Trophoblast cell (in vitro differentiated cells and primary cell): ENCODE measurements at regions not wholly inside any gene's neighbourhood (a gene's known extent, or its start where the extent isn't known, plus 50 kb on each side); places are given as distances from the start of the nearest gene placed in this dataset.

Experiments used
- DNase-seq, 2 donors: peaks; one replicate each; pipeline ENCODE4 v3.0.0-alpha.2; 2016
- H2AFZ ChIP-seq: 2 replicates; pipeline ENCODE4 v1.6.1; 2013; ENCODE audit warnings: low read length, moderate library complexity, mild to moderate bottlenecking; ENCODE audit not compliant: insufficient read depth, poor library complexity
- H2AK5ac ChIP-seq: 2 replicates; pipeline ENCODE4 v1.6.1; 2013; ENCODE audit warnings: mild to moderate bottlenecking, low read length
- H2BK120ac ChIP-seq: 2 replicates; pipeline ENCODE4 v1.6.1; 2013; ENCODE audit warnings: low read length, mild to moderate bottlenecking, moderate library complexity; ENCODE audit not compliant: insufficient read depth, poor library complexity
- H2BK12ac ChIP-seq: 2 replicates; pipeline ENCODE4 v1.6.1; 2013; ENCODE audit warnings: mild to moderate bottlenecking, low read length, moderate library complexity
- H2BK5ac ChIP-seq: 2 replicates; pipeline ENCODE4 v1.6.1; 2013; ENCODE audit warnings: low read length, low read depth, moderate library complexity, mild to moderate bottlenecking; ENCODE audit not compliant: poor library complexity
- H3K14ac ChIP-seq: 2 replicates; pipeline ENCODE4 v1.6.1; 2013; ENCODE audit warnings: mild to moderate bottlenecking, low read length
- H3K18ac ChIP-seq: 2 replicates; pipeline ENCODE4 v1.6.1; 2013; ENCODE audit warnings: mild to moderate bottlenecking, low read length
- H3K23ac ChIP-seq: 2 replicates; pipeline ENCODE4 v1.6.1; 2013; ENCODE audit warnings: low read length
- H3K27ac ChIP-seq: 2 replicates; pipeline ENCODE4 v1.5.1; 2013; ENCODE audit warnings: low read depth, mild to moderate bottlenecking, inconsistent platforms, low read length, moderate library complexity
- H3K27me3 ChIP-seq: 2 replicates; pipeline ENCODE4 v1.6.1; 2013; ENCODE audit warnings: inconsistent platforms, mild to moderate bottlenecking, low read length, moderate library complexity; ENCODE audit not compliant: insufficient read depth
- H3K36me3 ChIP-seq, 2 experiments: 1 replicate in 1 of 2; 2 replicates in 1 of 2; pipeline ENCODE4 v1.6.1; 2013; ENCODE audit warnings: low read length in 2 of 2, mild to moderate bottlenecking in 2 of 2, moderate library complexity in 1 of 2; ENCODE audit not compliant: insufficient read depth in 2 of 2, control insufficient read depth in 1 of 2
- H3K4ac ChIP-seq: 2 replicates; pipeline ENCODE4 v1.6.1; 2013; ENCODE audit warnings: low read depth, mild to moderate bottlenecking, low read length, moderate library complexity
- H3K4me1 ChIP-seq, 2 experiments: 1 replicate in 1 of 2; 2 replicates in 1 of 2; pipeline ENCODE4 v1.6.1; 2013; ENCODE audit warnings: low read length in 2 of 2, mild to moderate bottlenecking in 2 of 2, moderate library complexity in 1 of 2; ENCODE audit not compliant: insufficient read depth in 2 of 2, control insufficient read depth in 1 of 2
- H3K4me2 ChIP-seq: 2 replicates; pipeline ENCODE4 v1.6.1; 2013; ENCODE audit warnings: inconsistent platforms, mild to moderate bottlenecking, low read length, moderate library complexity
- H3K4me3 ChIP-seq: 2 replicates; pipeline ENCODE4 v1.5.1; 2013; ENCODE audit warnings: mild to moderate bottlenecking, low read depth, low read length, inconsistent platforms
- H3K79me1 ChIP-seq: one replicate; pipeline ENCODE4 v1.6.1; 2013; ENCODE audit warnings: low read length
- H3K79me2 ChIP-seq: 2 replicates; pipeline ENCODE4 v1.6.1; 2013; ENCODE audit warnings: low read length, mild to moderate bottlenecking; ENCODE audit not compliant: control insufficient read depth, insufficient read depth, poor library complexity
- H3K9ac ChIP-seq: 2 replicates; pipeline ENCODE4 v1.6.1; 2013; ENCODE audit warnings: mild to moderate bottlenecking, low read length
- H3K9me3 ChIP-seq: 2 replicates; pipeline ENCODE4 v1.6.1; 2013; ENCODE audit warnings: low read depth, mild to moderate bottlenecking, control low read depth, inconsistent platforms, low read length; ENCODE audit not compliant: insufficient read depth
- H4K12ac ChIP-seq: 2 replicates; pipeline ENCODE4 v1.6.1; 2013; ENCODE audit warnings: low read depth, mild to moderate bottlenecking, low read length, moderate library complexity
- H4K8ac ChIP-seq: 2 replicates; pipeline ENCODE4 v1.6.1; 2013; ENCODE audit warnings: low read depth, mild to moderate bottlenecking, low read length, moderate library complexity
- H4K91ac ChIP-seq: one replicate; pipeline ENCODE4 v1.6.1; 2013; ENCODE audit warnings: low read depth, mild to moderate bottlenecking, low read length, moderate library complexity
- WGBS: extraction: QIAGEN DNeasy Blood & Tissue Kit; methylation state at CpG from one replicate; pipeline ENCODE4 v1.1.7; 2013; ENCODE audit warnings: missing lambda C conversion rate; ENCODE audit not compliant: insufficient read length, insufficient coverage; ENCODE audit errors: extremely low coverage; 5-methylcytosine and 5-hydroxymethylcytosine counted together

GRCh38 chr10:36766940-36767339 is 358.5 kb upstream of the ANKRD30A start:
- Histone ChIP-seq H3K9me3 (no peaks in the 10 kb centered on the region), H2BK120ac (no peak overlapping the region), H3K36me3 (no peaks in the 10 kb centered on the region), H3K4me1 (no peaks in the 10 kb centered on the region), H3K4me3 (no peak overlapping the region), H3K27me3 (no peaks in the 10 kb centered on the region), H4K12ac (no peak overlapping the region), H2BK12ac (no peak overlapping the region), H2AFZ (no peak overlapping the region), H2AK5ac (no peak overlapping the region), H4K8ac (no peak overlapping the region), H3K23ac (no peak overlapping the region), H3K14ac (no peak overlapping the region), H3K79me2 (no peaks in the 10 kb centered on the region), H4K91ac (no peak overlapping the region), H3K79me1 (no peaks in the 10 kb centered on the region), H3K18ac (no peak overlapping the region), H3K4ac (no peak overlapping the region), H3K9ac (no peak overlapping the region), H2BK5ac (no peak overlapping the region), H3K27ac (no peak overlapping the region), H3K4me2 (no peak overlapping the region)
- no CpG with 5 or more reads among the region's 3 CpGs for WGBS
- DNase-seq: no peak

GRCh38 chr10:36766415-36766810 is 359.0 kb upstream of the ANKRD30A start:
- Histone ChIP-seq H3K14ac (no peak overlapping the region), H3K36me3 (no peaks in the 10 kb centered on the region), H3K4me2 (no peak overlapping the region), H3K4me3 (no peak overlapping the region), H2BK120ac (no peak overlapping the region), H4K91ac (no peak overlapping the region), H2AK5ac (no peak overlapping the region), H2BK12ac (no peak overlapping the region), H3K79me2 (no peaks in the 10 kb centered on the region), H3K9ac (no peak overlapping the region), H3K23ac (no peak overlapping the region), H2BK5ac (no peak overlapping the region), H3K18ac (no peak overlapping the region), H3K27ac (no peak overlapping the region), H3K4me1 (no peaks in the 10 kb centered on the region), H2AFZ (no peak overlapping the region), H3K4ac (no peak overlapping the region), H4K12ac (no peak overlapping the region), H3K27me3 (no peaks in the 10 kb centered on the region), H3K79me1 (no peaks in the 10 kb centered on the region), H4K8ac (no peak overlapping the region), H3K9me3 (no peaks in the 10 kb centered on the region)
- DNase-seq: no peak
- no CpG with 5 or more reads among the region's 2 CpGs for WGBS

- Histone ChIP-seq H3K23ac (no peak overlapping the region), H3K36me3 (no peaks in the 10 kb centered on the region), H4K8ac (no peak overlapping the region), H3K79me2 (no peaks in the 10 kb centered on the region), H2BK120ac (no peak overlapping the region), H2BK5ac (no peak overlapping the region), H3K9me3 (no peaks in the 10 kb centered on the region), H3K4me1 (no peaks in the 10 kb centered on the region), H3K27ac (no peak overlapping the region), H2AFZ (no peak overlapping the region), H3K4me3 (no peak overlapping the region), H4K91ac (no peak overlapping the region), H3K27me3 (no peaks in the 10 kb centered on the region), H3K4me2 (no peak overlapping the region), H4K12ac (no peak overlapping the region), H3K79me1 (no peaks in the 10 kb centered on the region), H3K14ac (no peak overlapping the region), H2AK5ac (no peak overlapping the region), H3K18ac (no peak overlapping the region), H3K9ac (no peak overlapping the region), H2BK12ac (no peak overlapping the region), H3K4ac (no peak overlapping the region)
- no CpG with 5 or more reads among the region's 2 CpGs for WGBS
- no peak for DNase-seq
Measured at GRCh38 chr10:36765782-36766414, 359.5 kb upstream of the ANKRD30A start.

GRCh38 chr10:36764823-36765222 is 360.6 kb upstream of the ANKRD30A start:
- no CpG with 5 or more reads among the region's 4 CpGs for WGBS

More at GRCh38 chr10:36764823-36765222, 360.6 kb upstream of the ANKRD30A start:
- no peaks in the 10 kb centered on the region for H3K36me3 ChIP-seq
- no peak for DNase-seq
- no peak overlapping the region for H2BK5ac ChIP-seq
- no peak overlapping the region for H3K9ac ChIP-seq
- H3K23ac ChIP-seq: no peak overlapping the region
- no peaks in the 10 kb centered on the region for H3K9me3 ChIP-seq
- no peaks in the 10 kb centered on the region for H3K4me1 ChIP-seq
- no peaks in the 10 kb centered on the region for H3K79me2 ChIP-seq
- H3K4ac ChIP-seq: no peak overlapping the region
- H4K91ac ChIP-seq: no peak overlapping the region
- no peak overlapping the region for H2BK120ac ChIP-seq
- H4K8ac ChIP-seq: no peak overlapping the region
- H2AFZ ChIP-seq: no peak overlapping the region
- H3K27ac ChIP-seq: no peak overlapping the region
- no peak overlapping the region for H3K18ac ChIP-seq
- H3K79me1 ChIP-seq: no peaks in the 10 kb centered on the region
- no peak overlapping the region for H3K14ac ChIP-seq
- H2AK5ac ChIP-seq: no peak overlapping the region
- no peak overlapping the region for H4K12ac ChIP-seq
- no peak overlapping the region for H3K4me2 ChIP-seq
- H2BK12ac ChIP-seq: no peak overlapping the region
- H3K27me3 ChIP-seq: no peaks in the 10 kb centered on the region
- H3K4me3 ChIP-seq: no peak overlapping the region
